Stimulated activated CD4-positive, alpha-beta T cell treated with anti-CD3 and anti-CD28 coated beads, Interleukin-15, amount 100 ng/mL, for 24 hours (primary cell): ENCODE measurements at regions not wholly inside any gene's neighbourhood (a gene's known extent, or its start where the extent isn't known, plus 50 kb on each side); places are given as distances from the start of the nearest gene placed in this dataset.

Experiments
- DNase-seq: peaks from one replicate; pipeline ENCODE4 v3.0.0-alpha.2; 2020

DNA sequence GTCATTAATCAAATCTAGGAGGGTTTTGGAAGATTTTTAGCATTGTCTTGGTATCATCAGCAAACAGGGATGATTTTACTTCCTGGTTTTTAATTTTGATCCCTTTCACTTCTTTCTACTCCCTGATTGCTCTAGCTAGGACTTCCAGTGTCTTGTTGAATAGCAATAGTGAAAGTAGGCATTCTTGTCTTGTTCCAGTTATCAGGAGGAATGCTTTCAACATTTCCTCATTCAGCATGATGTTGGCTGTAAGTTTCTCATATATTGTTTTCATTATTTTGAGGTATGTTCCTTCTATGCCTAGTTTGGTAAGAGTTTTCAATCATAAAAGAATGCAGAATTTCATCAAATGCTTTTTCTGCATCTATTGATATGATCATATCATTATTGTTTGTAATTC is 244.2 kb upstream of the CLEC14A start:
- no peak for DNase-seq

DNA sequence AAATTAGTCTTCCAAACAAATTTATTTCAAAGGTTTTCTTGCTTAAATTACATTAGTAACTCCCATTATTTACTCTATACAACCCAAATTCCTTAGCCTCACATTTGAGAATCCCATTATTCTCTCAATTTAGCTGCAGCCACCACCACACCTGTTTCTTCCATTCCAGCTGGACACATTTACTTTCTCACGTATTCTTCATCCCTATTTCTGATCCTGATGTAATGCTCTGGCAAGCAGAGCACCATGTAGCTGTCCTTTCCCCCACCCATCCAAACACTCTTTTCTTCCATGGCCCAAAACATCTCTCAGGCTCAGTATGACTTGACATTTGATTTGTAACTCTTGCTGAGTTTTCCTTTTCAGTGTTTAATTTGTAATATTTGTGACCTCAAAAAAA is 240.2 kb upstream of the CLEC14A start:
- DNase-seq, result no peak

DNA sequence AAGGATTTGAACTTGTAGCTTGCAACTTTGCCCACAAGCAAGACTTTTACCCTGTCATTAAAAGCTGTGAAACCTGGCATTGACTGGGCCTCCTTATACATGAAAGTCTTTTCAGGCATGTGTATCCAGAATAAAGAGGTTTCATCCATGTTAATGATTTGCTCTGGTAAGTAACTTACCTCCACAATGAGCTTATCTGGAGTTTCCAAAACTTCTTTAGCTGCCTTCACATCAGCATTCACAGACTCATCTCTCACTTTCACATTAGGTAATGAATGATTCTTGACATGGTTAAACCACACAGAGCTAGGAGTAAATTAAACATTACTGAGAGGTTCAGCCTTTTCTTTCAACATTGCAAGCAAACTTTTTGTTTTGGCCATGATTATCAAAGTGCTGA is 234.4 kb upstream of the CLEC14A start:
- DNase-seq, result no peak

DNA sequence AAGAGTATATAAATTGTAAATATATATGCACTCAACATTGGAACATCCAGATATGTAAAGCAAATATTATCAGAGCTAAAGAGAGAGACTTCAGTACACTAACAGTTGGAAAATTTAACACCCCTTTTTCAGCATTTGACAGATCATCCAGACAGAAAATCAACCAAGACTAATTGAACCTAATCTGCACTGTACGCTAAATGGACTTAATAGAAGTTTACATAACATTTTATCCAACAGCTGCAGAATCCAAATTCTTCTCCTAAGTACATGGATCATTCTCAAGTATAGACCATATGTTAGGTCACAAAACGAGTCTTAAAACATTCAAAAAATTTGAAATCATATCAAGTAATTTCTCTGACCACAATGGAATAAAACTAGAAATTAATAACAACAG is 229.1 kb upstream of the CLEC14A start:
- no peak for DNase-seq

DNA sequence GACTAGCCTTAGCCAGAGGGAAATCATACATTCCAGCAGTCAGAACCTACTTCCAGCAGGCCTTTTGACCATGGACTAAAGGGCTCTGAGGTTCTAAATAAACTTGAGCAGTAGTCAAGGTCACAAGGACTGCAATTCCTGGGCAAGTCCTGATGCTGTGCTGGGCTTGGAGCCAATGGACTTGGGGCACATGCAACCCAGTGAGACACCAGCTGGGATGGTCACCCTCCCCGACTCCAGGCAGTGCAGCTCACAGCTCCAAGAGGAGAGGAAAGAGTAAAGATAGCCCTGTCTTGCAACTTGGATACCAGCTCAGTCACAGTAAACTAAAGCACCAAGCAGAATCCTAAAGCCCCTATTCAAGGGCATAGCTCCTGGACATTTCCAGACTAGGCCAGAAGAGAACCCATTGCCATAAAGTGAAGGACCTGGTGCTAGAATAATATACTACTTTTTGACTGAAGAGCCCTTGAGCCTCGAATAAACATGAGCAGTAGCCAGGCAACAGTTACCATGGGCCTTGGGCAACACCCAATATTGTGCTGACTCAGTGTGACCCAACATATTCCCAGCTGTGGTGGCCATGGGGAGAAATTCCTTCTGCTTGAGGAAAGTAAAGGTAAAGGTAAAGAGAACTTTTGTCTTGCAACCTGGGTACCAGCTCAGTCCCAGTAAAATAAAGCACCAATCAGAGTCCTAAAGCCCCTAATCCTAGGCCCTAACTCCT is 226.2 kb upstream of the CLEC14A start:
- DNase-seq, result no peak

DNA sequence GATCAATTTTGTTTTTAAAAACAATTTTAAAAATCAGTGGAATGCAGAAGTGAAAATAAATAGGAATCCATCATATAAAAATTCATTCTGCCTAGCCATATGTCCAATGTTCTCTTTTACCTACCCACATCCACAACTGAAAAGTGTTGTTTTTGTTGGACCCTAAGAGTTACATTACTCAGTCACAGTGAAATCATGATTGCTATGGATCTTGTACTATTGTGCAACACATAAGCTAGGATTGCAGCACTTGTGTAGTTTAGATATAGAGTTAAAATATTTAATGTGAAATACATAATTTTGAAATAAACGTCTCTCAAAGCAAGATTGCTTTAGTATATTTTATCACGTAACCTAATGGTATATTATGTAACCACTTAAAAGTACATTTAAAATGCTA is 213.3 kb upstream of the CLEC14A start:
- no peak for DNase-seq

DNA sequence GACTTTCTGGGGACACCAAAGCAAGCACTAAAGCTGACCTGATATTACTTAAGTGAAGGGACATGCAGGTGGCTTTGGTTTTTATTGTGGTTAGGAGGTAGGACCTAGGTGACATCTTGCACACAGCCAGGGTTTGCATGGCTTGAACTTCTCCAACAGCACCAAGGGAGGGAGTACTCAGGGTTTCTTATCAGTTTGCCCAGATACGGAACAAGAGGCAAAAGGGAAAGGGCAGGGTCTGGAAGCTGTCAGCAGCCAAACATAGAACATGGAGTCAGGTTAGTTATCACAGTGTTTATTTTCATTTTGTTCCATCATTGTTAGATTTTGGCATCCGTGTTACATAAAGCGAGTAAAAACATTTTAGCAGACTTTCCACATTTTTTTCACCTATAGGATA is 186.3 kb upstream of the CLEC14A start:
- no peak for DNase-seq

DNA sequence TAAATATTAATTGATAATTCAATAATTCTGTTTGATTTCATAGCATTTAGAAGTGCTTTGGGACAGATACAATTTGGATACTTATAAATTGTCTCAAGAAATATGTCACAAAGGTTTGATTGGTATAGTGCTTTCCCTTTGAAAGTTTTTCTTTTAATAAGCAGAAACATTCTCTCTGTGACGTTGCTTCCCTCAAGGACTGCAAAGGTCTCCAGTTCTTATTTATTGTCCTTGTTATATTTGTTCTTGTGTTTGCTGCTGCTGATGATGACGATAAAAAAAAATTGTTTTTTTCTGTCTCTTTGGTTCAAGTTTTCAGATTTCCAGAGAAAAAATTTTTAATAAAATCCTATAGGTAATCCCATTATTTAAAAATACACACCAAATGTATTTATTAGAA is 176.3 kb upstream of the CLEC14A start:
- DNase-seq, result no peak

DNA sequence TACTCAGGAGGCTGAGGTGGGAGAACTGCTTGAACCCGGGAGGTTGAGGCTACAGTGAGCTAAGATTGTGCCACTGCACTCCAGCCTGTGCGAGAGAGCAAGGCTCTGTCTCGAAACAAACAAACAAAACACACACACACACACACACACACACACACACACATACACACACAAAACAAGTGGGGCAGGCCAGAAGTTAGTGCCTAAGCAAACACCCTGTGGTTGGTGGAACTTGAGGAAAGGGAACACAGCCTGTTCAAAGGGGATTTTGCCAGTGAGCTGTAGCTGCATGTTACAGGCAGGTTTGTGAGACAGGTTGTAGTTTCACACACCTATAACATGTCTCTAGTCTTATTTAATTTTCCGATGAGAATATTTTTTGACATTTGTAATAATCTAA is 175.3 kb upstream of the CLEC14A start:
- DNase-seq, result no peak

DNA sequence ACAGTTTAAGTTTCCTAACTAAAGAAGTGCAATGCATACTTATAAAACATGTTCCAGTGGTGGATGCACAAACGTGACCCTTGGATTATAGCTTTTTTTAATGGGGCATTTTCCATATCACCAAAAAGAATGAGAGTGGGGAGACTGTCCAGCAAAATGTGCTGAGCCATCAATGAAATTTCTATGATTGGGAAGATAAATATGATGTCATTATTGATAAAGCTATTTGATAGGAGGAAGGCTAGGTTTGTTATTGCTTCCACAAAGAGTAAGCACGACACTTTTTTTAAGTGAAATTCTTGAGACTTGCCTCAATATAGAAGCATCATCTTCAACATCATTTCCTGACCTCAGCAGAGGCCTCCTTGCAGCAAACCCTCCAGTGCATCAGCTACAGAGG is 174.6 kb upstream of the CLEC14A start:
- no peak for DNase-seq

DNA sequence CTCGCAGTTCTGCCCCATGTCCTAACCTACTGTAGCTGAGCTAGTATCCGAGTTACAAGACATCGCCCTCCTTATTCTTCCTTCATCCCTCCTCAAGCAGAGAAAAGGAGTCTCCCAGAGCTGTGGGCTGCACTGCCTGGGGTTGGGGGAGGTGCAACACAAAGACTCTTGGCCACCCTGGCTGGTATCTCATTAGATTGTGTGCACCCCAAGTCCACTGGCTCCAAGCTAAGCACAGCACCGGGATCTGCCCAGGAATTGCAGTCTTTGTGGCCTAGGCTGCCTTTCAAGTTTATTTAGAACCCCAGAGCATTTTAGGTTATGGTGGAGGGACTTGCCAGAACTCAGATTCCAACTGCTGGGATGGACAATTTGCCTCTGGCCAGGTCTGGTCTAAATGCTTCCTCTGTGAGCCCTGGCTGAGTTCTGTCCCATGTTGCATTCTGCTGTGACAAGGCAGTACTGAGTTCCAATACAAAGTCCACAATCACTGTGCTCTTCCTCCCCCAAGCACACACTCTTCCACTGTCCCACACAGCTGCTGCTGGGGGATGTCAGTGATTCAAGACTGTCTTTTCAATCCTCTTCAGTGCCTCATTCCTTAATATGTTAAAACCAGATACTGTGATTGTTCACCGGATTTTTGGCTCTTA is 169.6 kb upstream of the CLEC14A start:
- no peak for DNase-seq

DNA sequence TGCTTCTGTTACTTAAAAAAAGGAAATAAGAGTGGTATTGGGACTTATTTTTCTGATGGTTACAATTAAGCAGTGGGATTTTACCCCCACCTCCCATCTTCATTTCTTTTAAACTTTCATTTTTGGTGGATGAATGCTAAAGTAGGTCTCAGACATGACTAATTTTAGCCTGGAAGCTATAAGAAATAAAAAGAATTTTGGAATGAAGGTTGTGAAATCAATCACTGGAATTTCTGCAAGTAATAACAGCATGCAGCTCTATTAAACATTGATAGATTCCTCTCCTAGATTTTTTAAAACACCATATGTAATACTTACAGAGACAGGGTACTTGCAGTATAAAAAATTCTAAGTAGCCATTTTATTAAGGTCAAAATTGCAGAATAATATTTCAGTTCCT is 164.2 kb upstream of the CLEC14A start:
- DNase-seq, result no peak

DNA sequence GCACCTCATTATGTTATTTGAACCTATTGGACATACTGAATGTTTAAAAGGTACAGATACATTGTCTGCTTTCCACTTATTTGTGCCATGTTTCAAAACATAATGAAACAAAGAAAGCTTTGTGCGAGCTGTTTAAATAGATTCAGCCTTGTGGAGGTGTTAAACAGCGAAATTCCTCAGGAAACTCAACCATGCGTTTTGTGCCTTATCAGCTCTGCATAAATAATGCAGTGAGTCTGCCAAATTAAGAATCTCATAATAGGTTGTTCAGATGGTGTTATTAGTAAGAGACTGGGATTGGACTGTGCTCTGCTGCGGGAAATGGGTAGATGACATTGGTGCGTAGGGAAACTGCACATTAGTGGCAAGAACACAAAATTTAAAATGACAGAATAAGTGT is 163.7 kb upstream of the CLEC14A start:
- DNase-seq, result no peak

DNA sequence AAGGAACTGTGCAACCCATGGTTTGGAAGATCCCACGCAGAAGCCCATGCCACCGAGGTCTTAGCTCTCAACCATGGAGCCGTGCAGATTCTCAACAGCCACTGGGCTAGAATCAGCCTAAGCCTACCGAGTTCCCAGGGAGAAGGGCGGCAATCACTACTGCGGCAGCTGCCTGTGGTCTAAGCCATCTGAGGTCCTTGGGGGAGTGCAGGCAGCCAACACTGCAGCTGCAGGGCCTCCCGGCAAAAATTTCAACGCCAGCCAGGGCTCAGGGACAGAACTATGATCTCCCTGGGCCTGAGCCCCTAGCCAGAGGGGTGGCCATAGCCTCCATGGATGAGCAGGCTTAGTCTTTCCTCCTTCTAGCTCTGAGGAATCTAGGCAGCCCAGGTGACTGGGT is 156.8 kb upstream of the CLEC14A start:
- no peak for DNase-seq

DNA sequence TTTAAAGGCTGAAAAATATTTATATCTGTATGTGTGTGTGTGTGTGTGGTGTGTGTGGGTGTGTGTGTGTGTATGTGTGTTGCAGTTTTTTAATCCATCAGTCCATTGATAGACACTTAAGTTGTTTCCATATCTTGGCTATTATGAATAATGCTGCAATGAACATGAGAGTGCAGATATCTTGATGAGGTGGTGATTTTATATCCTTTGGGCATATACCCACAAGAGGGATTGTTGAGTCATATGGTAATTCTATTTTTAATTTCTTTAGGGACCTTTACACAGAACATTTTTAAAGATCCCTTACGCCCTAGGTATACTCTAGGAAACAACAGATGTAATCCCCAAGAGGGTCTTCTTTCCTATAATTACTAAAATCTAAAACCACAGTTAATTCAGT is 154.5 kb upstream of the CLEC14A start:
- no peak for DNase-seq

DNA sequence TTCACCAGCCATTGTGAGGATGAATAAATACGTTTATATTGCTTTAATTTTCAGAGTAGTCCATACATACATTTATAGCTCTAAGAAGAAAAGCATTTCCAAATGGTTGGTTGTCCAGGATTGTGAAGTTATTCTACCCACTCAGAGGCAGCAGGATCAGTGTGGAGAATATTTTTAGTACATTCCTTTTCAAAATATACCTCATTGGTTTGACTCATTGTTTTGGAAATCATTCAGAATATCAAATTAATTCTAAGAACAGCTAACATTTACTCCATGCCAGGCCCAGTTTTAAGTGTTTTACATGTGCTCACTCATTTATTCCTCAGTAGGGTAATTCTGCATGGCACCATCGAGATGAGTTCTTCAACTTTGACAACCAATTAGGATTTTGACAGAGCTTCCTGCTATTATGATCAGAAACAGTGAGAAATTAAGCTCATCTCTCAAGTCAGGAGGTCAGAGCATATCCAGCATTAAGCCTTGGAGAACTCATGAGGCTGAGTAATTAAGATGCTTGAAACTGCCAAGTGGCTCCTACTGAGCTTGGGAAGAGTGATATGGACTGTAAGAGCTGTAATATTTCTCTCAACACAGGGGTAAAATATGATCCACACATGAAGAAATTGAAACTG is 153.3 kb upstream of the CLEC14A start:
- no peak for DNase-seq

DNA sequence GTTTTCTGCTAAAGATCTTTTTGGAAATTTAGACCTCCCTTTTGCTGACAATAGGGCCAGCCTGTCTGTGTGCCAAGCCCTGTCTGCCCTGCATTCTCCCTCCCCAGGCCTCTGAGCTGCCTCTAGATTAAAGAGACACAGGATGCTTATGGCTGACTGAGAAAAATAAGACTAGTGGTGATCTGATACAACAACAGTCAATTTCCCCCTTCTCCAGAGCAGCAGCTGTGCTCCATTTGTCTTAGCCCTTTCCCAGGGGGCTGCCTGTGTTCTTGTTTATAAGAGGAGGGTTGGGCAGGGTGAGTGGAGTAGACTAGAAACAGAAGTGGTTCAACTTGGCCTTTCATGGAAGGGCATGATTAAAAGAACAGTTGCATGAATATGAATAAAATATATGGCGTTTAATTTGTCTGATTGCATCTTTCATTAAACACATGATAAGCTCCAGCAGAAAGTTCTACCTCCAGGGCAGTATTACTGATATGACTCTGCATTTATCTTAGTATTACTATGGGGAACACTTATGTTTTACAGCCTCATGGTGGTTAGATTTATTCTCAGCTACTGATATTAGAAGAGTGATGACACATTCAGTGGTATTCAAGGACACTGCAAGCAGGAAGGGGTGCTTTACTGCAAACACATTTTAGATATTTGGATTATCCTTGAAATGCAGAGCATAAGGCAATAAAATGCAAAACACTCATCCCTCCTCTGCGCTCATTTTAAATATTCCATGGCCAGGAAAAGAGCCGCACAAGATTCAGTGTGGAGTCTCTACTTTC is 150.2 kb upstream of the CLEC14A start:
- no peak for DNase-seq

DNA sequence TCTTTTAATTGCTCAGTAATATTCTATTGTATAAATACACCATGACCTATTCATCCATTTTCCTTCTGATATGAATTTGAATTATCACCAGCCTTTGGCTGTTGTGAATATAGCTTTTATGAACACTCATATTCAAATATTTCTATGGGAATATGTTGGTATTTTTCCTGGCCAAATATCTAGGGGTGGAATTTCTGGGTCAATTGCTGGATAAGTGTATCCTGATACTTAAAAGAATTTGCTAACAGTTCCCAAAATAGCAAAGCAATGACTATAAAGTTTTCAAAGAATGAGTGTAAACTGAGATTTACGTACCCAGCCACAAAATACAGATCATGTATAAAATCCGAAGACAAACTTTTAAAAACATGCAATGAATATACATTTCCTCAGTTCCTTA is 148.7 kb upstream of the CLEC14A start:
- no peak for DNase-seq

DNA sequence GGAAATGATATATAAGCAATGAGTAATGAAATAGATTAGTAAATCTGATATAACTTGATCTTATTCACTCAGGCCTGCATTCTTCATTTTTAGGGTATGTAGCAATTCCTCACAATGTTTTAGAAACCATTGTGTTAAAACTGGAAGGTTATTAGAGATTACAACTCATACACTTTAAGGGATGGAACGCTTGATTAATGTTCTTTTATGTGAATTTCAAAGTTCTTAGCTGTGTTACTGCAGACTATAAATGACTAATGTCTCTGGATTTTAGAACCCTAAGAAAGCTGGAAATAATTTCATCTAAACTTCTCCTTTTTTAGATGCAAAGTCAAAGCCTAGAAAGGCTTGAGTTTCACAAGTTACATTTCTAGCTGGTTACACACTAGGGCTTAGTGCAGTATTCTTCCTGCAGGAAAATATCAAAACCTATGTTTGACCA is 148.2 kb upstream of the CLEC14A start:
- no peak for DNase-seq

DNA sequence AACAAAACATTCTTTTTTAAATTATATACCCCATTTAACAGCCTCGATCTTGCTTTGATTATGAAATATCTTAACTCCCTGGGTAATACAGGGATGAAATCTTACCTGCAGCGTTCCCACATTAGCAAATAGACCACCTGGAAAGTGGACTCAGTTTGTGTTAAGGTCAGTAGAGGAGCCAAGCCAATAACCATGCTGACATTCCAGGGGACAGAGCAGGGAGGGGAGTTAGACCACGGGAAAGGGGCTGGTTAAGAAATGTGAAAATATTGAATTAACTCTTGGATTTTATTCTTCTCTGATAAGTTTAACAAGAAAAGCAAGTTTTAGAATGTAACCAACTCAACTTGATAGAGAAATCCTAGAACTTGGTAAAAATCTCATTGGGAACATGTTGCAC is 144.9 kb upstream of the CLEC14A start:
- DNase-seq, result no peak

DNA sequence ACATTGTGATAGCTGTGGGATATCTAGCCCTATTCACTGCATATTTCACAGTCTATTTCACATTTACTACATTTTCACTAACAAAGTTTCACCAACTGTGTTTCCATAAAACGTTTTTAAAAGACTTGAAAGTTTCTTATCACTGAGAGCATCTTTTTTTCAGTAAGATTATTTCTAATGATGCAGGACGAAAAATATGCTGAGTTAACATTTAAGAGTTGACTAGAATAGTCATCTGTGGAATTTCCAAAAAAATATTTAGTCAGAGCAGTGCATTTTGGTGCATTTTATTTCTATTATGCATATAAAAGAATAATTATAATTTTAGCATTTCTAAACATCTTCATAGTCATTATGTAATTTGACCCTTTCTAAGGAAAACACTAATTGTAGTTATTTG is 143.8 kb upstream of the CLEC14A start:
- no peak for DNase-seq

DNA sequence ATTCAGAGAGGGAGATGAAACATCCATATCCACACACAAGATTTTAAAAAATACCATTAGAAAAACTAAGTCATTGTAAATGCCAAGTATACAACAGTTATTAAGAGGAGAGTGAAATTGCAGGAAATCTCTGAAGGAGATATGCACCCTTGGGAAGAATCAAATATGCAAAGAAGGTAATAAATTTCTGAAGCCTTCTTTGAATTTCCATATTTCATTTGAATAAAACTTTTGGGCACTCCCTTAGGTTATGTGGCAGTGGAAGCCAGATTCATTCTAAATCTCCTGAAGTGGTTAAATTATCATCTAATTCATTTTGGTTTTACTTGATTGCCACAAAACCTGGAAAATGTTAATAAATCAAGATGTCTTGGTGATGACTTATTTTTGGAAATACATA is 138.9 kb upstream of the CLEC14A start:
- DNase-seq, result no peak

DNA sequence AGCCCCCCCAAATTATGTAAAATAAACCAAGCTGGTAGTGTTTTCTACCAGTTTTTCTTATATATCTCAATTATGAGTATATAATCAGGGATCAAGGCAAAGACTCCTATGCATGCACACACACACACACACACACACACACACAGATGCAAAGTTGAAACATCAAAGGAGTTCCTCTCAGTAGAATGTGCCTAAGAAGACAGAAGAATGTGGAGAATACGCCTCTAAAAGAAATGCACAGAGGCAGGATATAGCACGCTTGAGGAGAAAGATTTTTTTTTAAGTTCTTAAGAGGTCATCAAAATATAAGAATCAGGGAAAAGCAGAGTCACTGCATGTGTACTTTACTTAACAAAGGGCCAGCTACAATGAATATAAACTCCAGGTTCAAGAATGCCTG is 138.2 kb upstream of the CLEC14A start:
- no peak for DNase-seq

DNA sequence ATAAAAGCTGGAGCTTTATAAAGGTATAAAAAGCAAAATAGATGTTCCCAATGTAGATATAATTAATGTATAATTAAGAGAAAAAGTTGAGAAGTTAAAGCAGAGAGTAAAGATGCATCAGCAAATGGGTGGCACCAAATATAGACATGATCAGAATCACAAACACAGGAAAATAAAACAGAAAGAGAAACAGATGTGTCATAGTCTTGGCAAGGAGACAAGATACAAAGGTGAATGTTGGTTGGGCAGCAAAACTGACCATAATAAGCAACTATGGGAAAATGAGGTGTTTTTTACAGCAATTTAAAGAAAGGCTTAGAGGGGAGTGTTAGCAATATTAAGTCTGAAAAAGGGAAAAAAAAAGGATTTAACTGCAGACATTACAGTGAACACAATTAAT is 135.4 kb upstream of the CLEC14A start:
- DNase-seq, result no peak
